HG03097 (cell line): ENCODE measurements at regions not wholly inside any gene's neighbourhood (a gene's known extent, or its start where the extent isn't known, plus 50 kb on each side); places are given as distances from the start of the nearest gene placed in this dataset.

Experiments
- ATAC-seq: cut with Tn5 transposase; IDR thresholded peaks from one replicate; pipeline ENCODE4 v1.9.1; 2021; ENCODE audit not compliant: unreplicated experiment, low FRiP score

GRCh38 chr5:107268241-107268640 lies 402.5 kb downstream of the EFNA5 start:
- no peak for ATAC-seq

- ATAC-seq, result no peak
Observed at GRCh38 chr5:107266100-107266499, 404.6 kb downstream of the EFNA5 start.

- ATAC-seq, result no peak
Observed at GRCh38 chr5:107265193-107265592, 405.5 kb downstream of the EFNA5 start.

- ATAC-seq, result peak; percentile 79
Observed at GRCh38 chr5:107263387-107264018, 407.2 kb downstream of the EFNA5 start.

- ATAC-seq, result peak; percentile 93
Observed at GRCh38 chr5:107257885-107258520, 412.7 kb downstream of the EFNA5 start.

GRCh38 chr5:107254902-107255234 lies 415.9 kb downstream of the EFNA5 start:
- ATAC-seq, result no peak

GRCh38 chr5:107254214-107254901 lies 416.4 kb downstream of the EFNA5 start:
- ATAC-seq, result no peak

GRCh38 chr5:107253246-107253645 lies 417.5 kb downstream of the EFNA5 start:
- ATAC-seq, result no peak

- no peak for ATAC-seq
Observed at GRCh38 chr5:107251151-107251550, 419.6 kb downstream of the EFNA5 start.

- ATAC-seq, result no peak
Observed at GRCh38 chr5:107248066-107248695, 422.6 kb downstream of the EFNA5 start.

- no peak for ATAC-seq
Observed at GRCh38 chr5:107247427-107247826, 423.3 kb downstream of the EFNA5 start.

- no peak for ATAC-seq
Observed at GRCh38 chr5:107243220-107243579, 427.5 kb downstream of the EFNA5 start.

- ATAC-seq, result no peak
Observed at GRCh38 chr5:107242411-107243219, 428.1 kb downstream of the EFNA5 start.

- no peak for ATAC-seq
Observed at GRCh38 chr5:107241841-107242240, 428.9 kb downstream of the EFNA5 start.

- ATAC-seq, result no peak
Observed at GRCh38 chr5:107235167-107235566, 435.6 kb downstream of the EFNA5 start.

- ATAC-seq, result no peak
Observed at GRCh38 chr5:107232788-107233187, 437.9 kb downstream of the EFNA5 start.

GRCh38 chr5:107232293-107232692 lies 438.4 kb downstream of the EFNA5 start:
- ATAC-seq, result no peak

GRCh38 chr5:107231191-107231590 lies 439.5 kb downstream of the EFNA5 start:
- ATAC-seq, result no peak

- ATAC-seq, result no peak
Observed at GRCh38 chr5:107230367-107230766, 440.4 kb downstream of the EFNA5 start.

- ATAC-seq, result no peak
Observed at GRCh38 chr5:107228226-107228625, 442.5 kb downstream of the EFNA5 start.

GRCh38 chr5:107224272-107224671 lies 446.5 kb downstream of the EFNA5 start:
- no peak for ATAC-seq
